Endothelial cell of umbilical vein (primary cell): ENCODE measurements at regions not wholly inside any gene's neighbourhood (a gene's known extent, or its start where the extent isn't known, plus 50 kb on each side); places are given as distances from the start of the nearest gene placed in this dataset.

ENCODE experiments used
- BruUV-seq: library from RNA; stranded (reverse); fragments of 400-500 nt; replicated peaks from 2 replicates; lab custom pipeline; 2021; lab: Mats Ljungman, UMichigan
- CTCF ChIA-PET: fragments of 300-600, 350-600 bp; sonication (Branson Sonifier 250); formaldehyde crosslinking; loops from one replicate; lab custom pipeline; 2021; ENCODE audit warnings: antibody characterized with exemption, inconsistent platforms; lab: Charles Lee
- POLR2A ChIA-PET: fragments of 300-600, 350-600 bp; sonication (Branson Sonifier 250); formaldehyde crosslinking; loops from one replicate; lab custom pipeline; 2021; ENCODE audit warnings: antibody characterized with exemption, inconsistent platforms; lab: Charles Lee
- DNase-seq: peaks from one replicate; pipeline ENCODE4 v3.0.0-alpha.2; 2011; ENCODE audit warnings: low read depth, low spot score
- FAIRE-seq: peaks from 2 replicates; lab custom pipeline; 2011; peaks lifted over from hg19 to GRCh38; lab: Jason Lieb, UNC
- H2AFZ ChIP-seq: 2 replicates; pipeline ENCODE4 v1.6.0; 2012; ENCODE audit warnings: low read depth, low read length, control low read depth, inconsistent platforms
- H3K27ac ChIP-seq: 2 replicates; pipeline ENCODE4 v1.5.1; 2011; ENCODE audit warnings: low read depth, mild to moderate bottlenecking, control low read depth, low read length, moderate library complexity; ENCODE audit not compliant: insufficient read depth
- H3K27me3 ChIP-seq, 2 experiments: 2 replicates each; pipeline versions ENCODE4 v1.6.0 to v1.6.1; 2011; ENCODE audit warnings: low read length in 2 of 2, mixed read lengths in 1 of 2; ENCODE audit not compliant: control insufficient read depth in 2 of 2, insufficient read depth in 2 of 2
- H3K36me3 ChIP-seq, 2 experiments: 2 replicates in 1 of 2; 3 replicates in 1 of 2; pipeline ENCODE4 v1.5.1; 2011; ENCODE audit warnings: low read length in 2 of 2, mild to moderate bottlenecking in 1 of 2, moderate library complexity in 1 of 2; ENCODE audit not compliant: control insufficient read depth in 2 of 2, insufficient read depth in 2 of 2; ENCODE audit errors: extremely low read depth in 1 of 2
- H3K4me1 ChIP-seq: 3 replicates; pipeline ENCODE4 v1.5.1; 2011; ENCODE audit warnings: mild to moderate bottlenecking, low read length; ENCODE audit not compliant: control insufficient read depth, insufficient read depth; ENCODE audit errors: extremely low read depth
- H3K4me2 ChIP-seq: 2 replicates; pipeline ENCODE4 v1.6.1; 2011; ENCODE audit warnings: low read length, control low read depth, mixed read lengths; ENCODE audit not compliant: insufficient read depth
- H3K4me3 ChIP-seq, 3 experiments: fragments of 200-600 bp in 1 of 3; sonication (generic), shearing (Covaris generic) in 1 of 3; replicated peaks in 1 of 3; 2 replicates each; pipeline ENCODE4 v1.5.1; 2011 to 2016; ENCODE audit warnings: control low read depth in 3 of 3, low read length in 3 of 3, mild to moderate bottlenecking in 2 of 3, inconsistent platforms in 1 of 3, low read depth in 1 of 3, moderate library complexity in 1 of 3; ENCODE audit not compliant: insufficient read depth in 1 of 3
- H3K79me2 ChIP-seq: 2 replicates; pipeline ENCODE4 v1.6.0; 2012; ENCODE audit warnings: low read length, inconsistent platforms; ENCODE audit not compliant: control insufficient read depth, insufficient read depth
- H3K9ac ChIP-seq: replicated peaks from 2 replicates; pipeline ENCODE3; 2011; ENCODE audit warnings: low read length, control low read depth; ENCODE audit not compliant: insufficient read depth; ENCODE audit errors: extremely low read depth
- H3K9me1 ChIP-seq: replicated peaks from 3 replicates; pipeline ENCODE4 v1.6.0; 2011; ENCODE audit warnings: mild to moderate bottlenecking, low read length; ENCODE audit not compliant: control insufficient read depth, insufficient read depth; ENCODE audit errors: extremely low read depth
- H3K9me3 ChIP-seq: replicated peaks from 2 replicates; pipeline ENCODE4 v1.5.1; 2012; ENCODE audit warnings: low read length, inconsistent platforms; ENCODE audit not compliant: control insufficient read depth, insufficient read depth
- H4K20me1 ChIP-seq: replicated peaks from 2 replicates; pipeline ENCODE3; 2011; ENCODE audit warnings: mild to moderate bottlenecking, low read length; ENCODE audit not compliant: control insufficient read depth, insufficient read depth; ENCODE audit errors: extremely low read depth
- EZH2 ChIP-seq: IDR thresholded peaks from 2 replicates; pipeline ENCODE4 v1.6.1; 2012; ENCODE audit warnings: borderline replicate concordance, low read depth, mild to moderate bottlenecking, moderate library complexity, low read length, inconsistent platforms; ENCODE audit not compliant: severe bottlenecking
- FOS ChIP-seq: IDR thresholded peaks from 2 replicates; pipeline ENCODE4 v1.6.1; 2011; ENCODE audit warnings: mild to moderate bottlenecking, low read length, moderate library complexity, borderline replicate concordance; ENCODE audit not compliant: insufficient read depth
- JUN ChIP-seq: IDR thresholded peaks from 2 replicates; pipeline ENCODE4 v1.6.1; 2011; ENCODE audit warnings: borderline replicate concordance, low read depth; ENCODE audit not compliant: insufficient read length, insufficient read depth
- MYC ChIP-seq: IDR thresholded peaks from one replicate; pipeline ENCODE4 v1.6.1; 2011; ENCODE audit warnings: mild to moderate bottlenecking, low read depth, low read length
- POLR2A ChIP-seq: IDR thresholded peaks from 2 replicates; pipeline ENCODE4 v1.6.1; 2012; ENCODE audit warnings: low read depth, mild to moderate bottlenecking, control low read depth, low read length
- POLR2AphosphoS5 ChIP-seq: IDR thresholded peaks from 2 replicates; pipeline ENCODE4 v1.6.1; 2012; ENCODE audit warnings: low read depth, mild to moderate bottlenecking, control low read depth, low read length, moderate library complexity; ENCODE audit not compliant: insufficient read depth
- dilution Hi-C: fragments of 300-500 bp; cut with MboI; formaldehyde crosslinking; loops from one replicate; pipeline ENCODE4 v1.15.0; 2019; ENCODE audit warnings: low sequenced_read_pairs; ENCODE audit not compliant: extremely low pct_ligation_motif_present
- intact Hi-C: fragments of 100-400 bp; cut with micrococcal nuclease; formaldehyde crosslinking; loops from one replicate; pipeline ENCODE4 v1.10.0; 2022
- TF ChIP-seq, protein P1 (sequence below): IDR thresholded peaks from 2 replicates; pipeline ENCODE4 v1.6.1; 2011; ENCODE audit not compliant: insufficient read depth, insufficient read length
- TF ChIP-seq, protein P2 (sequence below), 2 donors: IDR thresholded peaks; 1 replicate in 1 of 2; 2 replicates in 1 of 2; pipeline ENCODE4 v1.5.1; 2011; ENCODE audit warnings: low read length in 2 of 2, mild to moderate bottlenecking in 2 of 2, moderate library complexity in 2 of 2, control low read depth in 1 of 2, inconsistent platforms in 1 of 2, low read depth in 1 of 2; ENCODE audit not compliant: insufficient read depth in 1 of 2; ENCODE audit errors: extremely low read depth in 1 of 2

DNA sequence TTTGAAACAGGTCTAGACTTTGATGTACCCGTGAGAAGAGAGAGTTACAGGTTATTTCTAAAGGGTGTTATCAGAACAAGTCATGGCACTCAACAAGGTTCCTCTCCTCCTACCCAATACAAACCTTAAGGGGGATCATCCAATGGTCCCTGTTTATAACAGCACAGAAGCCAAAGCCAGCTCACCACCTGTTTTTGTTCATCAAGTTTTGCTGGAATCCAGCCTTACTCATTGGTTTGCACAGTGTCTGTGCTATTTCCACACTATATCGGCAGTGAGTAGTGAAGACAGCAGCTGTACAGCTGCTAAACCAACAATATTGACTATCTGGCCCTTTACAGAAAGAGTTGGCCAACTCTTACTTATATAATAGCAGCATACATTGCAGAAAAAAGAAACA lies 262.1 kb upstream of the STS start:
- BruUV-seq, result no TSS peak
- Histone ChIP-seq H2AFZ (no peak overlapping the region), H3K79me2 (no peaks in the 10 kb centered on the region), H3K4me2 (no peak overlapping the region), H3K9me3 (no peaks in the 10 kb centered on the region), H3K9ac (no peak overlapping the region), H3K27ac (no peak overlapping the region), H3K4me3 (no peak overlapping the region), H3K4me1 (no peaks in the 10 kb centered on the region), H4K20me1 (no peaks in the 10 kb centered on the region), H3K27me3 (no peaks in the 10 kb centered on the region), H3K36me3 (no peaks in the 10 kb centered on the region), H3K9me1 (no peaks in the 10 kb centered on the region)
- CTCF ChIA-PET, result no interaction called here
- POLR2A ChIA-PET, result no interaction called here
- intact Hi-C loops, result no loop called here
- DNase-seq (no peak), FAIRE-seq (no peak)
- TF ChIP-seq POLR2A, result no peak
- TF ChIP-seq FOS, result no peak
- dilution Hi-C loops, result no loop called here

DNA sequence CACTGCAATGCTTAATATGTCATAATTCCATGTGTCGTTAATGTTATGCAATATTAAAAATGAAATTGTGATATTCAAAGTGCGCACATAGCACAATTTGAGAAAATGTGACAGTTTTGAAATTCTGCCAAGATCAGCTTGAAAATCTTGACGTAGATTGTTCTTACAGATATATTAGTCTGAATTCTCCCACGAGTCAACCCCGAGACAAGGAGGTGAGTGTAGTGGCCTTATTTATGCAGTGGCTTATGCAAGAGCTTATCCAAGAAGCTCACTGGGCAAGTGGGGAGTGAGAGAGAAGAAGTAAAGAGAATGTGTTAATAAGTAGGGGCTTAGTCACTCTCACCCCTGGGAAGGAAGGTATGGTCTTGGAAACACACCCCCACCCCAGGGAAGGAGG lies 286.1 kb upstream of the STS start:
- Histone ChIP-seq H3K9ac (no peak overlapping the region), H3K4me2 (no peak overlapping the region), H2AFZ (no peak overlapping the region), H3K9me3 (no peaks in the 10 kb centered on the region), H3K4me3 (no peak overlapping the region), H3K79me2 (no peaks in the 10 kb centered on the region), H4K20me1 (no peaks in the 10 kb centered on the region), H3K27ac (no peak overlapping the region), H3K4me1 (no peaks in the 10 kb centered on the region), H3K27me3 (no peaks in the 10 kb centered on the region), H3K9me1 (no peaks in the 10 kb centered on the region), H3K36me3 (no peaks in the 10 kb centered on the region)
- ChIA-PET CTCF (no interaction called here), POLR2A (no interaction called here)
- no peak for DNase-seq
- dilution Hi-C loops (no loop called here), intact Hi-C loops (no loop called here)
- FAIRE-seq, result no peak
- BruUV-seq, result no TSS peak
- TF ChIP-seq FOS, result no peak
- no peak for TF ChIP-seq JUN
- no peak for TF ChIP-seq MYC
- TF ChIP-seq EZH2, result no peak
- TF ChIP-seq, protein P1, sequence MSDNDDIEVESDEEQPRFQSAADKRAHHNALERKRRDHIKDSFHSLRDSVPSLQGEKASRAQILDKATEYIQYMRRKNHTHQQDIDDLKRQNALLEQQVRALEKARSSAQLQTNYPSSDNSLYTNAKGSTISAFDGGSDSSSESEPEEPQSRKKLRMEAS, result no peak
- TF ChIP-seq, protein P2, sequence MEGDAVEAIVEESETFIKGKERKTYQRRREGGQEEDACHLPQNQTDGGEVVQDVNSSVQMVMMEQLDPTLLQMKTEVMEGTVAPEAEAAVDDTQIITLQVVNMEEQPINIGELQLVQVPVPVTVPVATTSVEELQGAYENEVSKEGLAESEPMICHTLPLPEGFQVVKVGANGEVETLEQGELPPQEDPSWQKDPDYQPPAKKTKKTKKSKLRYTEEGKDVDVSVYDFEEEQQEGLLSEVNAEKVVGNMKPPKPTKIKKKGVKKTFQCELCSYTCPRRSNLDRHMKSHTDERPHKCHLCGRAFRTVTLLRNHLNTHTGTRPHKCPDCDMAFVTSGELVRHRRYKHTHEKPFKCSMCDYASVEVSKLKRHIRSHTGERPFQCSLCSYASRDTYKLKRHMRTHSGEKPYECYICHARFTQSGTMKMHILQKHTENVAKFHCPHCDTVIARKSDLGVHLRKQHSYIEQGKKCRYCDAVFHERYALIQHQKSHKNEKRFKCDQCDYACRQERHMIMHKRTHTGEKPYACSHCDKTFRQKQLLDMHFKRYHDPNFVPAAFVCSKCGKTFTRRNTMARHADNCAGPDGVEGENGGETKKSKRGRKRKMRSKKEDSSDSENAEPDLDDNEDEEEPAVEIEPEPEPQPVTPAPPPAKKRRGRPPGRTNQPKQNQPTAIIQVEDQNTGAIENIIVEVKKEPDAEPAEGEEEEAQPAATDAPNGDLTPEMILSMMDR (IDR thresholded peaks at IDR 0.05; ENCODE audit: extremely low read depth in 1 of 2, insufficient read depth in 1 of 2, low read depth in 1 of 2, low read length in 2 of 2), result no peak
- no peak for TF ChIP-seq POLR2AphosphoS5
- no peak for TF ChIP-seq POLR2A
